WTC11 (cell line): ENCODE measurements at regions not wholly inside any gene's neighbourhood (a gene's known extent, or its start where the extent isn't known, plus 50 kb on each side); places are given as distances from the start of the nearest gene placed in this dataset.
A peak's percentile ranks its signal among the peaks of the same experiment; 100 is the strongest.

Experiments used
- TEAD4 ChIP-seq: sonication (generic); formaldehyde crosslinking; IDR thresholded peaks from 2 replicates; pipeline ENCODE4 v1.8.0; 2022; ENCODE audit warnings: mild to moderate bottlenecking, missing genetic modification reagents
- TF ChIP-seq, protein P1 (sequence below): fragments of 200-600 bp; IDR thresholded peaks from 2 replicates; pipeline ENCODE4 v1.8.0; 2022; ENCODE audit warnings: antibody characterized with exemption
- TF ChIP-seq, protein P2 (sequence below): fragments of 250-450 bp; sonication (Bioruptor Pico); IDR thresholded peaks from 2 replicates; pipeline ENCODE4 v2.1.2; 2022; ENCODE audit warnings: mild to moderate bottlenecking, moderate library complexity

- no peak for TF ChIP-seq TEAD4 (CRISPR knock-in tag)
- TF ChIP-seq, protein P1, sequence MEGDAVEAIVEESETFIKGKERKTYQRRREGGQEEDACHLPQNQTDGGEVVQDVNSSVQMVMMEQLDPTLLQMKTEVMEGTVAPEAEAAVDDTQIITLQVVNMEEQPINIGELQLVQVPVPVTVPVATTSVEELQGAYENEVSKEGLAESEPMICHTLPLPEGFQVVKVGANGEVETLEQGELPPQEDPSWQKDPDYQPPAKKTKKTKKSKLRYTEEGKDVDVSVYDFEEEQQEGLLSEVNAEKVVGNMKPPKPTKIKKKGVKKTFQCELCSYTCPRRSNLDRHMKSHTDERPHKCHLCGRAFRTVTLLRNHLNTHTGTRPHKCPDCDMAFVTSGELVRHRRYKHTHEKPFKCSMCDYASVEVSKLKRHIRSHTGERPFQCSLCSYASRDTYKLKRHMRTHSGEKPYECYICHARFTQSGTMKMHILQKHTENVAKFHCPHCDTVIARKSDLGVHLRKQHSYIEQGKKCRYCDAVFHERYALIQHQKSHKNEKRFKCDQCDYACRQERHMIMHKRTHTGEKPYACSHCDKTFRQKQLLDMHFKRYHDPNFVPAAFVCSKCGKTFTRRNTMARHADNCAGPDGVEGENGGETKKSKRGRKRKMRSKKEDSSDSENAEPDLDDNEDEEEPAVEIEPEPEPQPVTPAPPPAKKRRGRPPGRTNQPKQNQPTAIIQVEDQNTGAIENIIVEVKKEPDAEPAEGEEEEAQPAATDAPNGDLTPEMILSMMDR: peak; percentile 75
- TF ChIP-seq, protein P2, sequence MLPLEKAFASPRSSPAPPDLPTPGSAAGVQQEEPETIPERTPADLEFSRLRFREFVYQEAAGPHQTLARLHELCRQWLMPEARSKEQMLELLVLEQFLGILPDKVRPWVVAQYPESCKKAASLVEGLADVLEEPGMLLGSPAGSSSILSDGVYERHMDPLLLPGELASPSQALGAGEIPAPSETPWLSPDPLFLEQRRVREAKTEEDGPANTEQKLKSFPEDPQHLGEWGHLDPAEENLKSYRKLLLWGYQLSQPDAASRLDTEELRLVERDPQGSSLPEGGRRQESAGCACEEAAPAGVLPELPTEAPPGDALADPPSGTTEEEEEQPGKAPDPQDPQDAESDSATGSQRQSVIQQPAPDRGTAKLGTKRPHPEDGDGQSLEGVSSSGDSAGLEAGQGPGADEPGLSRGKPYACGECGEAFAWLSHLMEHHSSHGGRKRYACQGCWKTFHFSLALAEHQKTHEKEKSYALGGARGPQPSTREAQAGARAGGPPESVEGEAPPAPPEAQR: no peak
Observed at GRCh38 chr6:71012866-71013469, 56.1 kb upstream of the B3GAT2 start.
